ENCODE measurements at regions not wholly inside any gene's neighbourhood (a gene's known extent, or its start where the extent isn't known, plus 50 kb on each side); places are given as distances from the start of the nearest gene placed in this dataset.

DNA sequence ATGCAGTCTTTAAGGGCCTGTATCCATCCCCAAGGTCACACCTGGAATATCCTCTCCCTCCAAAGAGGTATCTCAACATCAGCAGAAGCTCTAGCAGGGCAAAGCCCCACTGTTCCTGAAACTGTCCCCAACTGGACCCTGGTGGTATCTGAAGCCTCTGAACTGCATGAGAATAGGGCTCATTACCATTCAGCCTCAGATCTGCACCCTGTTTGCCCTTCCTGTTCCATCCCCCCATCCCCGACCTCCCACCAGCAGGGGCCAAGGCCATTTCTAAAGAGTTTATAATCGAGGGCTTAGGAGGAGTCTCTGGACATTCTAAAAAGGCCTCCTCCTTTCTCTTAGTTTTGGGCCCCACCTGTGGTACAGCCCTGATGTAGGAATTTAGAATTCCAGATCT, 74.0 kb upstream of the THY1 start:
- no peak for TF ChIP-seq EZH2 (IDR thresholded peaks at IDR 0.05; ENCODE audit: borderline replicate concordance, low read depth, low read length, severe bottlenecking)
- TF ChIP-seq, protein P1, sequence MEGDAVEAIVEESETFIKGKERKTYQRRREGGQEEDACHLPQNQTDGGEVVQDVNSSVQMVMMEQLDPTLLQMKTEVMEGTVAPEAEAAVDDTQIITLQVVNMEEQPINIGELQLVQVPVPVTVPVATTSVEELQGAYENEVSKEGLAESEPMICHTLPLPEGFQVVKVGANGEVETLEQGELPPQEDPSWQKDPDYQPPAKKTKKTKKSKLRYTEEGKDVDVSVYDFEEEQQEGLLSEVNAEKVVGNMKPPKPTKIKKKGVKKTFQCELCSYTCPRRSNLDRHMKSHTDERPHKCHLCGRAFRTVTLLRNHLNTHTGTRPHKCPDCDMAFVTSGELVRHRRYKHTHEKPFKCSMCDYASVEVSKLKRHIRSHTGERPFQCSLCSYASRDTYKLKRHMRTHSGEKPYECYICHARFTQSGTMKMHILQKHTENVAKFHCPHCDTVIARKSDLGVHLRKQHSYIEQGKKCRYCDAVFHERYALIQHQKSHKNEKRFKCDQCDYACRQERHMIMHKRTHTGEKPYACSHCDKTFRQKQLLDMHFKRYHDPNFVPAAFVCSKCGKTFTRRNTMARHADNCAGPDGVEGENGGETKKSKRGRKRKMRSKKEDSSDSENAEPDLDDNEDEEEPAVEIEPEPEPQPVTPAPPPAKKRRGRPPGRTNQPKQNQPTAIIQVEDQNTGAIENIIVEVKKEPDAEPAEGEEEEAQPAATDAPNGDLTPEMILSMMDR (IDR thresholded peaks at IDR 0.05; ENCODE audit: borderline replicate concordance, extremely low read depth, low read length, poor library complexity, severe bottlenecking), result no peak
